HG03175 (cell line): ENCODE measurements at regions not wholly inside any gene's neighbourhood (a gene's known extent, or its start where the extent isn't known, plus 50 kb on each side); places are given as distances from the start of the nearest gene placed in this dataset.
"Not testable (repeated sequence)": the region's sequence is repeated elsewhere in the genome, so short reads cannot be mapped to it uniquely, and the experiment has no call there.

Experiments used
- ATAC-seq: cut with Tn5 transposase; IDR thresholded peaks from one replicate; pipeline ENCODE4 v1.9.1; 2021; ENCODE audit warnings: mild to moderate bottlenecking, moderate library complexity; ENCODE audit not compliant: unreplicated experiment

DNA sequence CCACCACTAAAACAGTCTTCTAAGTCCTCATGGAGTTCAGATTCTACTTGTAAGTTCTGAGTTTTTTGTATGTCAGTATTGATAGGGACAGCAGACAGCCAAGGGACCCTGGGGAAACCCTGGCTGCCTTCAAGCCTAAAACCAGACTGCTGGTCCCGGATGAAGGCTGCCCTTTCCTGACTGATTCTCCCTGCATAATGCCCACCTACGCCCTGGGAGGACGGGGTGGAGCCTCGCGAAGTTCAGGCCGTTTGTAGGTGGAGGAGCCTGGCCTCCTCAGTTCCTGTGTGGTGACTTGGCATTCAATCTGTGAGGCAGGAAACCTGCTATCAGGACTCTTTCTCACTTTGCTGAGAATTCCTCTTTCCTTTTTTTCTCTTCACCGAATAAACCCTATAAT is 120.3 kb upstream of the LGSN start:
- no peak for ATAC-seq

DNA sequence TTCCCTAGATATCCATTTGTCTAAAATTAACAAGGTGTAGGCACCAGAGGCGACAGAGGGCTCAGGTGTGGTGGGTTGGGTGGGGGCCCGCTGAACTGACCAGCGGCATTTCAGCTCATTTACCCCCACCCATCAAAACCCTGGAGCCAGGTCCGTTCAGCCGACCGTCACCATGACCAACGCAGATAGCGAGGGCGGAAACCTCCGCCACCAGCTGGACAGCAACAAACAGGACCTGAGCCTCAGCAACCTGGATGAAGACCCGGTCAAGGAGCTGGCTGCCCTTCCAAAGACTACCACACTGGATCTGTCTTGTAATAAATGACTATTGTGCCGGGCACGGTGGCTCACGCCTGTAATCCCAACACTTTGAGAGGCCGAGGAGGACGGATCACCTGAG is 120.8 kb upstream of the LGSN start:
- ATAC-seq, result no peak

DNA sequence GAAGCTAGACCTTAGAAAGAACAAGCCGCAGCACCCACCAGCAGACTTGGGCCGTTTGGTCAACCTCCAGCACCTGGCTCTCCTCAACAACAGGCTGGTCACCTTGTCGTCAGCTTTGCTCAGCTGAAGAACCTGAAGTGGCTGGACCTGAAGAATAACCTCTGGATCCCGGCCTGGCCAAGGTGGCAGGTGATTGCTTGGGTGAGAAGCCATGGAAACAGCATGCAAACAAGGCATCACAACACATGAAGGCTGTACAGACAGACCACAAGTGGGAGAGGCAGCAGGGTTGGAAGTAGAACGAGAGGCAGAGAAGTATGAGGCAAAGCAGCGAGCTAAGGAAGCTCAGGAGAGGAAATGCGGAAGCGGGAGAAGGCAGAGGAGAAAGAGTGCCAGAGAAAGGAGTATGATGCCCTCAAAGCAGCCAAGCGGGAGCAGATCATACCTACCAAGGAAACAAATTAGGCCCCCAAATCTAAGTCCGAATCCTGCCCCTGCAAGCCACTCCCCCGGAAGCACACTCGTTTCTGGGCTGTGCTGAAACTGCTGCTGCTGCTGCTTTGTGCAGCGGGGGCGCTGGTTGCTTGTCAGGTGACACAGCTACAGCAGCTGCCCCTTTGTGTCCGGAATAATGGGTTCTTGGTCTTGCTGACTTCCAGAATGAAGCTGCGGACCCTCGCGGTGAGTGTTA is 121.6 kb upstream of the LGSN start:
- no peak for ATAC-seq

DNA sequence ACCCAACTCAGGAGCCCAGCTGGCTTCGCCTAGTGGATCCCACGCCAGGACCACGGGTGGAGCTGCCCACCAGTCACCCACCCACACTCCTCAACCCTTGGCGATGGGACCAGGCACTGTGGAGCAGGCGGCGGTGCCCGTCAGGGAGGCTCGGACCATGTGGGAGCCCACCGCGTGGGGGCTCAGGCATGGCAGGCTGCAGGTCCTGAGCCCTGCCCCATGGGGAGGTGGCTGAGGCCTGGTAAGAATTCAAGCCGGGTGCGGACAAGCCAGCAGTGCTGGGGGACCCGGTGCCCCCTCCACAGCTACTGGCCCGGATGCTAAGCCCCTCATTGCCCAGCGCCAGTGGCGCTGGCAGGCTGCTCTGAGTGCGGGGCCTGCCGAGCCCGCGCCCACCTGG is 123.1 kb upstream of the LGSN start:
- no peak for ATAC-seq

DNA sequence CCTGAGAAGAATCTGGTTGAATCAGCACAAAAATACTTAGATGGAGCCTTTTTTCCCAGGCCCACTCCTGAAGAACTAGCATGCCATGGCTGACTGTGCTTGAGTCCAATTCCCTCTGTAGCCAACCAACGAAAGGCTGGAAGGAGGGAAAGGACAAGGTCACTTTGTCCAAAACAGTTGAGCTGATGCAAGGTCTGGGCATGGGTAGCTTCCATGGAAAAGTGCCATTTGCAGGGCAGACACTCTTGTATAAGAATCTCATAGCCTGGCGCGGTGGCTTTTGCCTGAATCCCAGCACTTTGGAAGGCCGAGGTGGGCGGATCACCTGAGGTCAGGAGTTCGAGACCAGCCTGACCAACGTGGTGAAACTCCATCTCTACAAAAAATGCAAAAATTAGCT is 125.0 kb upstream of the LGSN start:
- ATAC-seq, result no peak

DNA sequence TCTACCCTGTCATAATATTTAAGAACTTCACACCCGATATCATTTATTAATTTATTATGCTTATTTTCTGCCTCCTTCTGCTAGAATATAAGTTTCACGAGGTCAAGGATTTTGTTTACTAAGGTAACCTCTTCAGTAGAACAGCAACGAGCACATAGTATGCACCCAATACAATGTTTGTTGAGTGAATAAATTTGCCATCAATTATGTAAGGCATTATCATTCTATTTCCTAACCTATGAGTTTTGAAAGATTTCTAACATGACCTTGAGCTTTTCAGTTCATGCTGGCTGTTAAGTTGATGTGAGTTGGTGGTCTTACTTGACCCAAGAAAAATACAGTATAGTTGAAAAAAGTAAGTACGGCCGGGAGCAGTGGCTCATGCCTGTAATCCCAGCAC is 125.9 kb upstream of the LOC128125822 start:
- ATAC-seq, result no peak

DNA sequence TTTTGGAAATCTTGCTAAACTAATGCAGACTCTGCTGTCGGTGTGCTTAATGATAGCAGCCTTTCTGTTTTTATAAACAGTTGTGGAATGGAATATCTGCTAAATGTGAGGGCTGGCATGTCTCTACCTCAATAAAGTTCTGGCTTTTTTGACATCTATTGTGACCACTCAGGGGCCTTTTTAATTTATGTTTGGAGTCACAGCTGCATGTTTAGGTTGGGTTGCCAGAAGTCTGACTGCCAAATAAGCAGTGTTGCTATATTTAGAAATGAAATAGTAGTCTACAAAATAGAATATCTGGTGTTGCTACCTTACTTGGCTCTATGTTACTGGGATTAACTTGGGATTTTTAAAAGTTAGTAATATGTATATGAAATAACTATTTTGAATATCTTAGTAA is 125.1 kb upstream of the LOC128125822 start:
- no peak for ATAC-seq

DNA sequence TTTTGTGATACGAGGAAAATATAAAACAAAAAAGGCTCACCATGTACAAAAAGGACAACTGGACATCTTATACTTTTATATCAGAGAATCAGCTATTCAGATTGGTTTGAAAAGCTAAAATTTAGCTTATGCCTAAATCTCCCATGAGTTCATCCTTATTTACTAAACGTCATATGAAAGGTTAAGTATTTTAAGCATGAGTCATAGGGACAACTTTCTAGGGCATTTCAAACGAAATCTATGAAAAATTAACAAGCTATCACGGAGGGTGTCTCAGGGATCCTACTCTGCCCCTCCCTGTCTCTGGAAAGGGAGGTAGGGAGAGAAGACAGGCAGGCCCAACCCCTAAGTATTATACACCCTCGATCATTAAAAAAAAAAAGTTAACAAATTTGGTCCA is 124.1 kb upstream of the LOC128125822 start:
- no peak for ATAC-seq

DNA sequence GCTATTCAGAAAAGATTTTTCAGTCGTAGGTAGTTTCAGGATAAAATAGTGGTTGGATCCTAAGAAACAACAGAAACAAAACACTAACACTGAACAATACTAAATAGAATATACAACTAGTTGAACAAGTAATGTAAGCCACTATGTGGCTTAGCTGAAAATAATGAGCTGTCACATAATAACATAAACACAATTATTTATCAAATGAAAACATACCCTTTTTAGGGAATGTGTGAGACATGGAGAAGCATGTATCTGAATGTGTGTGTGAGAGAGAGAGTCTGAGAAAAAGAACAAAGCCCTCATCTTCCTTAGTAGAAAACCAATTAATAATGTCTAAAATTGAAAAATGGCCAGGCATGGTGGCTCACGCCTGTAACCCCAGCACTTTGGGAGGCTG is 122.6 kb upstream of the LOC128125822 start:
- no peak for ATAC-seq

DNA sequence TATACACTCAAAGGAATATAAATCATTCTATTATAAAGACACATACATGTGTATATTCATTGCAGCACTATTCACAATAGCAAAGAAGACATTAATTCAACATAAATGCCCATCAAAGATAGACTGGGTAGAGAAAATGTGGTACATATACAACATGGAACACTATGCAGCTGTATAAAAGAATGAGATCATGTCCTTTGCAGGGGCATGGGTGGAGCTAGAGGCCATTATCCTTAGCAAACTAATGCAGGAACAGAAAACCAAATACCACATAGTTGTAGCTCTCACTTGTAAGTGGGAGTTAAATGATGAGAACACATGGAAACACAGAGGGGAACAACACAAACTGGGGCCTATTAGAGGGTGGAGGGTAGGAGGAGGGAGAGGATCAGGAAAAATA is 121.0 kb upstream of the LOC128125822 start:
- no peak for ATAC-seq

DNA sequence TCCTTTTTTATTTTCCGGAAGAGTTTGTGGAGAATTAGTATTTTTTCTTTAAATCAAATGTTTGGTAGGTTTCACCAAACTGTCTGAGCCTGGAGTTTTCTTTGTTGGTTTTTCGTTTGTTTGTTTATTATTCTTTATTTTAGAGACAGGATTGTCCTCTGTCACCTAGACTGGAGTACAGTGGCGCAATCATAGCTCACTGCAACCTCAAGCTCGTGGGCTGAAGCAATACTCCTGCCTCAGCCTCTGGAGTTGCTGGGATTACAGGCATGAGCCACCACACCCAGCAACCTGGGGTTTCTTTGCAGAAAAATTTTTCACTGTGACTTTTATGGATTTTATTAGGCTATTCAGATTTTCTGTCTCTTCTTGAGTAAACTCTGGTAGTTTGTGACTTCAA is 120.2 kb upstream of the LOC128125822 start:
- ATAC-seq, result no peak

DNA sequence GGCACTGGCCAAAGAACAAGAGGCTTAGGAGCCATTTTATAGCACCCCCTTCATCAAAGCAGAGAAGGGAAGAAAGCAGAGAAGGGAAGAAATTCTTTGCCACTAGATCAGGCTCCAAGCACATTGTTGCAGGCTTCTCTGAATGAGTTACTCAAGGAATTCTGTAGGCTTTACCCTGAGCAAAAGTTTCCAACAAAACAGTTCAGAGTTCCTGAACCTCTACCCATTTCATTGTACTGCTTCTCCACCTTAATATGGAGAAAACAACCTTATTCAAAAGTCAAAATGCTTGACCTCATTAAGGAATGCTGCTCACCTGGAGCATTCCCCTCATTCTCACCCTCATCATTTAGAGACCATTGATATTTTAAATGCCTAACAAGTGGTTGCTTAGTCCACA is 115.5 kb upstream of the LOC128125822 start:
- no peak for ATAC-seq

DNA sequence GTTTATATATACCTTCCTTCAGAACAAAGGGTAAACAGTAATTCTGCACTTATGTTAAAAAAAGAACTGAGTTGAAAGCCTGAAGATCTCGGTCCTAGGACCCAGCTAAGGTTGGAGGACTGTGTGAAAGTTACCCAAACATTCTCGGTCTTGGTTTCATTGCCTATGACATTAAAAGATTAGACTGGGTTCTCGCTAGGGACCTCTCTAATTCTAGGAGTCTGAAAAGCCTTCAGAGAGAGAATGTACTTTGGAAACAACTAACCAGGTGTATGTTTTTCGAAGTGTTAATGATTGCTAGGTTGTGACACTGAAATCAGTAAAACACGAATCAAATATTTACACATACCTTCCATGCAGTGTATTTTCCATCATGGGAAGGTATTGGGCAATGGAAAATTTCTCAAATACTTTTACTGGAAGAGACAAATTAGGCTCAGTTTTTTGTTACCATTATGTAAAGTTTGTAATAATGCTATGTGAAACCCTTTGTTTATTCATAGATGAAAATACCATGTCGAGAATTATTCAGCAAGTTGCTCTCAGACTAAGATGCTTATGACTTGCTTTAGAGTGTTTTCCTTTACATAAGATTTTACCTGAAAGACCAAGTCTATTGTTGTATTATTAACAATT is 113.7 kb upstream of the LOC128125822 start:
- ATAC-seq, result peak; percentile 91

DNA sequence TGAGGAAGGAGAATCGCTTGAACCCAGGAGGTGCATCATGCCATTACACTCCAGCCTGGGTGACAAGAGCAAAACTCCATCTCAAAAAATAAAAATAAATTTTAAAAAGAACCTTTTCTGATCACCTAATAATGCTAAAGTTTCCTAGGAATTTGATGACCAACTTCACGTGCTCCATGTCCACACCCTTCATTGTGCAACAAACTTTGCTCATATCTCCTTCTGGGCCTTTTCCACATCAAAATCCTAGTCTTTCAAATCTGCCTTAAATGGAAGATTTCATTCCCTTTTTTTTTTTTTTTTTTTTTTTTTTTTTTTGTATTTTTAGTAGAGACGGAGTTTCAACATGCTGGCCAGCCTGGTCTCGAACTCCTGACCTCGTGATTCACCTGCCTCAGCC is 112.5 kb upstream of the LOC128125822 start:
- no peak for ATAC-seq

DNA sequence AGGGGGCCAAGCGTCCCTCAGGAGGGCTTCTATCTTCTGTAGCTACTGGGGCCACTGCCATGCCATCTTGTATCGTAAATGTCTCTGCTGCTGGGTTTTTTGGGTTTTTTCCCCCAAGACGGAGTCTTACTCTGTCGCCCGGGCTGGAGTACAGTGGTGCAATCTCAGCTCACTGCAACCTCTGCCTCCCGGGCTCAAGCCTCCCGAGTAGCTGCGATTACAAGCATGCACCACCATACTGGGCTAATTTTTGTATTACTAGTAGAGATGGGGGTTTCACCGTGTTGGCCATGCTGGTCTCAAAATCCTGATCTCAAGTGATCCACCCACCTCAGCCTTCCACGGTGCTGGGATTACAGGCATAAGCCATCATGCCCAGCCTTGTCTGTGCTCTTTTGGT is 111.3 kb upstream of the LOC128125822 start:
- ATAC-seq, result no peak

DNA sequence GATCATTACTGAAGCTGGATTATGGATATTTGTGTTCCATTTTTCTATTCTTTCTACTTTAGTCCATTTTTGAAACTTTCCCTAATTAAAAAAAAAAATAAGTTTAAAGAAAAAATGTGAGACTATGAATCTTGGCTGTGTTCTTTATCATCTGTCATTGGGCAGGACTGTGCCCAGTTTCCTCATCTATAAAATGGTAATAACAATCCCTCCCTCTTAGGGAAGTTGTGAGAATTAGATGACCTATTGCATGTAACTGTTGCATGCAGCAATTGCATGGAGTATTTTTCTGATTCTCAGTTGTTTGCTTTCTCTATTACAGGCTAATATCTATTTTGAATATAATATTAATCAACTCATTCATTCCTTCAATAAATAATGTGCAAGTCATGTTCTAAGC is 108.2 kb upstream of the LOC128125822 start:
- ATAC-seq, result no peak

DNA sequence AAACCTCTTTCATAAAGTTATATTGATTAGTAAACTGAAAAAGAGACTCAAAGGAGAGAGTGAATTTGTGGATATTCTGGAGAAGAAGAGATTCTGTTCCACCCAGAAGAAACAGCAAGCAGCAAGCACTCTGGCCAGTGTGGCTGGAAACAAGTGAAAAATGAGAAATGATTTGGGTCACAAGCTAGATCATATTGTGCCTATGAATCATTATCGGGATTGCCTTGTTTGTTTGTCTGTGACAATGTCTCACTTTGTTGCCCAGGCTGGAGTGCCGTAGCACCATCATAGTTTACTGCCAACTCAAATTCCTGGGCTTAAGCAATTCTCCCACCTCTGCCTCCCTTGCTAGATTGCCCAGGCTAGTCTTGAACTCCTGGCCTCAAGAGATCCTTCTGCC is 106.5 kb upstream of the LOC128125822 start:
- no peak for ATAC-seq

DNA sequence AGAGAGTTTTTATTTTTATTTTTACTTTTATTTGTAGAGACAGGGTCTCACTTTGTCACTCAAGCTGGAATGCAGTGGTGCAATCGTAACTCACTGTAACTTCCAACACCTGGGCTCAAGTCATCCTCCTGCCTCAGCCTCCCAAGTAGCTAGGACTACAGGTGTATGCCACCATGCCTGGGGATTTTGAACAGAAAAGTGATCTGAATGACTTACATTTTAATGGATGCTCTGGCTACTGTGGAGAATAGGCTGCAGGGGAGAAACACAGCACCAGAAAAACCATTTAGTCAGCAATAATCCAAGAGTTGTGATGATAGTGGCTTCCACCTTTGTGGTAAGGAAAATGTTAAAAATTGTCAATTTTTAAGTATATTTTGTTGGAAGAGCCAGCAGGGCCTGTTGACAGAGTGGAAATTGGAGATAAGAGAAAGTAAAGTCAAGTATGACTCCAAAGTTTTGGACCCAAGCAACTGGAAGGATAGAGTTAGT is 106.0 kb upstream of the LOC128125822 start:
- no peak for ATAC-seq

DNA sequence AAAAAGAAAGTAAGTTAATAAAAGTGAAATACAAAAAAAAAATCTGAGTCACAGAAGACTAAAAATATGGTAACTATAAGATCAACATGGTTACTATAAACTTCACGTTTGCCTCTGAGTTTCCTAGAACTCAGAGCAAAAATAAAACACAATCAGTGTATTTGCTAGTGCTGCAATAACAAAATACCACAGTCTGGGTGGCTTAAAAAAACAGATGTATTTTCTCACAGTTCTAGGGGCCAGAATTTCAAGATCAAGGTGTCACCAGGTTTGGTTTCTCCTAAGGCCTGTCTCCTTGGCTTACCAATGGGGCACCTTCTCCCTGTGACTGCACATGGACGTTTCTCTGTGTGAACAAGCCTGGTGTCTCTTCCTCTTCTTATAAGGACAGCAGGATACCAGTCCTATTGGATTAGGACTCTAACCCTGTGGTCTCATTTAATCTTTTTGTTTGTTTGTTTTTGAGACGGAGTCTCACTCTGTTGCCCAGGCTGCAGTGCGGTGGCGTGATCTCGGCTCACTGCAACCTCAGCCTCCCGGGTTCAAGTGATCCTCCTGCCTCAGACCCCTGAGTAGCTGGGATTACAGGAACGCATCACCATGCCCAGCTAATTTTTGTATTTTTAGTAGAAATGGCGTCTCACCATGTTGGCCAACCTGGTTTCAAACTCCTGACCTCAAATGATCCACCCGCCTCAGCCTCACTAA is 104.9 kb upstream of the LOC128125822 start:
- no peak for ATAC-seq

DNA sequence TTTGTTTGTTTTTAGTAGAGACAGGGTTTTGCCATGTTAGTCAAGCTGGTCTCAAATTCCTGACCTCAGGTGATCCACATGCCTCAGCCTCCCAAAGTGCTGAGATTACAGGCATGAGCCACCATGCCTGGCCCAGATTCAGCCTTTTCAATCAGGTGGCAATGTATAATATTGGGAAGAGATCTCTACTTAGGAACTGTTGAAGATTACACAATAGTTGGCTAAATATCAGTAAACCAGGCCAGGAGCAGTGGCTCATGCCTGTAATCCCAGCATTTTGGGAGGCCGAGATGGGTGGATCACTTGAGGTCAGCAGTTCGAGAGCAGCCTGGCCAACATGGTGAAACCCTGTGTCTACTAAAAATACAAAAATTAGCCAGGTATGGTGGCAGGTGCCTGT is 101.1 kb upstream of the LOC128125822 start:
- ATAC-seq, result not testable (repeated sequence)

DNA sequence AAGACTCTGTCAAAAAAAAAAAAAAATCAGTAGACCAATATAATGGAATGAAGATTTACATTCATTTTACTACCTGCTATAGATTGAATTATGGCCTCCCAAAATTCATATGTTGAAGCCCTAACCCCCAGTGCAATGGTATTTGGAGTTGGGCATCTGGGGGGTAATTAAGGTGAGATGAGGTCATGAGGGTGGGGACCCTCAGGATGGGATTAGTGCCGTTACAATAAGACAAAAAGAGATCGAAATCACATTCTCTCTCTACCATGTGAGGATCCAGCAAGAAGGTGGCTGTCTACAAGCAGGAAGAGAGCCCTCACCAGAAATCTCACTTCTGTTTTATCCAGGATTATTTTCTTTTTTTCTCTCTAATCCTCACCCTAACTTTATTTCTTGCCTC is 100.6 kb upstream of the LOC128125822 start:
- ATAC-seq, result no peak

DNA sequence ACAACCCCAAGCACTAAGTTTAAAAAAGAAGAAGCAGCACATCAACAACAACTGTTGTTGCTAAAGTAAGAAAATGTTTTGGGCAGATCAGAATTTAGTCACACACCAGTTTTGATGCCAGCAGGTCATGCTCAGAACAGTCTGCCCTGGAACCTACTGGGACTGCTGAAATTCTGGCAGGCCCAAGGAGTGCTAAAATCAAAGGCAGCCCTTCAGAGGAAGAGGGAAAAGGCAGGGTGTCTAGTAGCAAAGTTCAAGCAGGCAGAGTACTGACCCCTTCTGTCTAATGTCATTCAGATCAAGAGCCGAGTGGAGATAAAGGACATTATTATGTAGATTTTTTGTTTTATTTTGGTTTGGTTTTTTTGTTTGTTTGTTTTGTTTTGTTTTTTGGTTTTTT is 96.6 kb upstream of the LOC128125822 start:
- ATAC-seq, result no peak
